Upper lobe of right lung (tissue), 1 donor: ENCODE measurements at regions not wholly inside any gene's neighbourhood (a gene's known extent, or its start where the extent isn't known, plus 50 kb on each side); places are given as distances from the start of the nearest gene placed in this dataset.
A peak's percentile ranks its signal among the peaks of the same experiment; 100 is the strongest.

ENCODE experiments used
- ATAC-seq: fragments of 200-7000 bp; cut with Tn5 transposase; one replicate; pipeline ENCODE4 v1.9.1; 2020; ENCODE audit warnings: mild to moderate bottlenecking, moderate library complexity
- DNase-seq: peaks from one replicate; pipeline ENCODE4 v3.0.0-alpha.2; 2020
- H3K27ac ChIP-seq: fragments of 200-600 bp; one replicate; pipeline ENCODE4 v1.8.0; 2022
- H3K27me3 ChIP-seq: fragments of 200-600 bp; one replicate; pipeline ENCODE4 v1.8.0; 2022; ENCODE audit warnings: mild to moderate bottlenecking
- H3K36me3 ChIP-seq: fragments of 200-600 bp; one replicate; pipeline ENCODE4 v1.8.0; 2022
- H3K4me1 ChIP-seq: fragments of 200-600 bp; one replicate; pipeline ENCODE4 v1.8.0; 2022
- H3K4me3 ChIP-seq: fragments of 200-600 bp; one replicate; pipeline ENCODE4 v1.8.0; 2022; ENCODE audit warnings: mild to moderate bottlenecking
- H3K9me3 ChIP-seq: fragments of 200-600 bp; one replicate; pipeline ENCODE4 v1.8.0; 2022
- CTCF ChIP-seq: fragments of 200-600 bp; IDR thresholded peaks from one replicate; pipeline ENCODE4 v1.8.0; 2022; ENCODE audit warnings: antibody characterized with exemption
- intact Hi-C: fragments of 100-400 bp; cut with DNase I; formaldehyde crosslinking; loops from one replicate; pipeline ENCODE4 v1.11.0; 2022
- donor health status: DM: no; HTN: yes; CAD: no; lungs with severe emphysema.

- ATAC-seq = peak; percentile 17
- DNase-seq = no peak
- H3K9me3 ChIP-seq = no peaks in the 10 kb centered on the region
- H3K27ac ChIP-seq = no peak overlapping the region
- no peak for TF ChIP-seq CTCF
- H3K4me3 ChIP-seq = no peak overlapping the region
- intact Hi-C loops = no loop called here
- no peaks in the 10 kb centered on the region for H3K36me3 ChIP-seq
- H3K27me3 ChIP-seq = no peaks in the 10 kb centered on the region
- peaks cover 4% of the 10 kb centered on the region for H3K4me1 ChIP-seq
Measured at GRCh38 chr2:23198316-23199114, 186.5 kb upstream of the KLHL29 start.

DNA sequence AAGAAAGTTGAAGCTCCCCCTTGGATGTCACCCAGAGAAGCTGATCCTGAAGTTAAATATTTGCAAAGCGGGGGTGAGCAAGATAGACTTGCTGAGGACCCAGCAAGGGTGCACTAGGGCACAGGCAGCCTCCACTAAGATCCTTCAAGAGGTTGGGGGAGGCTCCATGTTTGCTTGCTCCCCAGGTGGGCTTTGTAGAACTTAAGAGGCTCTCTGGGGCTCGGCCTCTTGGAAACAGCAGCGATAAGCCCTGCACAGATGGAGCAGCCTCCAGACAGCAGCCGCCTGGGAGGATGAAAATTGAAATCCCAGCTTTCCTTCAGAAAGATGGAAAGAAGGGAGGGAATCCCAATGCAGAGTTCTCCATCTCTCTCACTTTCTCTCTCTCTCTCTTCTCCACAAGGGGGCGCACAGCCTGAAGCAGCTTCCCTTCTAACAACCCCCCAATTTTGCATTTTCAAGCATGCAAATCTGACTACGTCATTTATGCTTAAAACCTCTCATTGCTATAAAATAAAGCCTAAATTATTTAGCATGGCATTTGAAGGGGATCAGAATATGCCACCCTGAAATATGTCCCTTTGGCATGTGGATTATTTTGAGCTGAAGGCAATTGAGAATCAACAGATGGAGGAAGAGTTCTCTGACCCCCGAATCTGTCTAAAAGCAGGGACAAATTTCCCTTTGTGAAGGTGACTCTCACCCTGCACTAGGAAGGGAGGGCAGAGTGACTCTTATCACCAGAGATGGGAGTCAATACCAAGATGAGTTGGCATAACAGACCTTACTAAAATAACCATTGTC lies 185.7 kb upstream of the KLHL29 start:
- intact Hi-C loops = no loop called here
- H3K27me3 ChIP-seq = no peaks in the 10 kb centered on the region
- no peak overlapping the region for H3K4me3 ChIP-seq
- H3K4me1 ChIP-seq = peaks cover 4% of the 10 kb centered on the region
- peak; percentile 39 for TF ChIP-seq CTCF
- DNase-seq (no peak), ATAC-seq (peak; percentile 39)
- no peaks in the 10 kb centered on the region for H3K9me3 ChIP-seq
- H3K36me3 ChIP-seq = no peaks in the 10 kb centered on the region
- H3K27ac ChIP-seq = no peak overlapping the region

DNA sequence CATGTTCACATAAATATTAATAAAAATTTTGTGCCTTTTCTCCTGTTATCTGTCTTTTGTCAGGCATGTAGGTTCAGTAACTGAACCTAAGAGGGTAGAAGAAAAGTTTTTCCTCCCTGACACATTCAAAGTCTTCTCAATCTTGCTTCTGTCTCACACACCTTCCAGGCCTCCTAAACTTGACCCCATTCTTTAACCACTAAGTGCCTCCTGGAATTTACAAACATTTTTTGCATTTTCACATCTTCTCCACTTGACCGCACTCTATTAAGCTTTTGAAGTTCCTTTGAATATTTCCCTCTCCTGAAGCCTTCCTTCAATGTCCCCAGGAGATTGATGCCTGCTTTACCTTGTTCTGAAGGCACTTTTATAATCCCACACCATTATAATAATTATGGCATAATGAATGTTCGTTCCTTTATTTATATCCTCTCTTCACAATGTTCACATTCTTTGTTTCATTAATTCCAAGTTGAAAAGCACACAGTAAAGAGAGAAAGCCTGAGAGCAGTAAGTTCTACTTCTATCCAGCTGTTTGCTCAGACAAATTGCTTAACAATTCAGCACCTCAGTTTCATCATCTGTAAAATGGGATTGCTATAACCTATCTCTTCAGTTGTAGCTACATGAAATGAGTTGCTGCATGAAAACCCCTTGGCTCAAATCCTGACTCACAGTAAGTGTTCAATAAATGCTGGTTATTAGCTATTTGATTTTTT lies 184.8 kb upstream of the KLHL29 start:
- H3K4me3 ChIP-seq = no peak overlapping the region
- peaks cover 4% of the 10 kb centered on the region for H3K4me1 ChIP-seq
- H3K36me3 ChIP-seq = no peaks in the 10 kb centered on the region
- no peaks in the 10 kb centered on the region for H3K27me3 ChIP-seq
- no peak for TF ChIP-seq CTCF
- ATAC-seq (peak; percentile 71), DNase-seq (no peak)
- intact Hi-C loops = no loop called here
- H3K9me3 ChIP-seq = no peaks in the 10 kb centered on the region
- no peak overlapping the region for H3K27ac ChIP-seq

DNA sequence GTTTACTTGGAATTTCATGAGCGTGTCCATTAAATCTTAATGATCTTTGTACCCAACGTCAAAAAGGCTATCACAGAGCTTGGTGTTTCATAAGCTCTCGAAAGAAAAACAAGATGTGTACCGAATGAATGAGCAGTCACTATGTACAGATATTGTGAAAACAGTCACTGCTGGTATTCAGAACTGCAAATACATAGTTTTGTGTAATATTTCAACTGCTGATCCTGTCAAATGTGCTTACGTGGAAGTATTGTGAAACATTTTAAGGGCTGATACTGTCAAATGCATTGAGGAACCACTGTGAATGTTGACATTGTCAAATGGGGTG lies 184.2 kb upstream of the KLHL29 start:
- H3K9me3 ChIP-seq = no peaks in the 10 kb centered on the region
- TF ChIP-seq CTCF = no peak
- no peaks in the 10 kb centered on the region for H3K27me3 ChIP-seq
- no peak overlapping the region for H3K27ac ChIP-seq
- H3K4me1 ChIP-seq = peaks cover 4% of the 10 kb centered on the region
- DNase-seq (no peak), ATAC-seq (peak; percentile 50)
- no peak overlapping the region for H3K4me3 ChIP-seq
- H3K36me3 ChIP-seq = no peaks in the 10 kb centered on the region
- intact Hi-C loops = no loop called here

- Histone ChIP-seq H3K27me3 (no peaks in the 10 kb centered on the region), H3K27ac (no peak overlapping the region), H3K9me3 (no peaks in the 10 kb centered on the region), H3K36me3 (no peaks in the 10 kb centered on the region), H3K4me1 (no peaks in the 10 kb centered on the region), H3K4me3 (no peak overlapping the region)
- DNase-seq (no peak), ATAC-seq (no peak)
- TF ChIP-seq CTCF = no peak
- intact Hi-C loops = no loop called here
Measured at GRCh38 chr2:23203383-23203782, 181.6 kb upstream of the KLHL29 start.
